ENCODE measurements at regions not wholly inside any gene's neighbourhood (a gene's known extent, or its start where the extent isn't known, plus 50 kb on each side); places are given as distances from the start of the nearest gene placed in this dataset.

DNA sequence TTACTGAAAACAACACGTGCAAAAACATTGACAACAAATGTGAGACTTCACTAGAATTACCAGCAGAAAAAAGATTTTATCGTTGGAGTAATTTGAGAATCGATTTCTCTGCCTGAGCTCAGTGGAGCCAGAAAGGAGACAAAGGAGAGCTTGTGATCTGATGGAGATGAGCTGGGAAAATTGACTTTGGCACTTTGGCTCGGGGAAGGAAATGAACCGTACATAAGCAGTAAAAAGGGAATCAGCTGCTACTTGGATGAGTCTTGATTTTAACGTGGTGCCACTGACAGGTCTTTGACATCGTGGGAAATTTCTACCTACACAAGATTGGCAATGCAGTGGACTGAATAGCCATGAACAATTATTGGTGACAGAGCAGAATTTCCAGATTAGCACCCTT lies 244.7 kb upstream of the RPS23 start:
- H3K9me3 ChIP-seq (ENCODE audit: control insufficient read depth in 1 of 2, insufficient read depth in 1 of 2, low read depth in 1 of 2, low read length in 2 of 2): no peaks in the 10 kb centered on the region
- TF ChIP-seq ZNF274 (IDR thresholded peaks at IDR 0.05; ENCODE audit: low read depth, low read length) (no peak), CBX3 (IDR thresholded peaks at IDR 0.05; ENCODE audit: low read depth) (no peak), POLR2AphosphoS5 (IDR thresholded peaks at IDR 0.05; ENCODE audit: low read depth, low read length) (no peak), YY1 (IDR thresholded peaks at IDR 0.05; ENCODE audit: extremely low read depth, insufficient replicate concordance, low read depth, low read length) (no peak), POLR2A (IDR thresholded peaks at IDR 0.05; ENCODE audit: borderline replicate concordance, extremely low read depth, insufficient read depth, insufficient read length) (no peak), ZFX (IDR thresholded peaks at IDR 0.05) (no peak), SRF (IDR thresholded peaks at IDR 0.05; ENCODE audit: low read depth) (no peak), JUND (IDR thresholded peaks at IDR 0.05) (no peak), EGR1 (IDR thresholded peaks at IDR 0.05; ENCODE audit: low read depth) (no peak), CEBPB (IDR thresholded peaks at IDR 0.05; ENCODE audit: low read depth) (no peak), EZH2 (IDR thresholded peaks at IDR 0.05) (no peak), EZH2phosphoT487 (IDR thresholded peaks at IDR 0.05; ENCODE audit: borderline replicate concordance) (no peak), TCF7L2 (IDR thresholded peaks at IDR 0.05; ENCODE audit: borderline replicate concordance, extremely low read depth, insufficient read depth, insufficient read length) (no peak), FOSL1 (IDR thresholded peaks at IDR 0.05; ENCODE audit: low read depth) (no peak), RAD21 (IDR thresholded peaks at IDR 0.05; ENCODE audit: low read depth) (no peak), SIN3A (IDR thresholded peaks at IDR 0.05; ENCODE audit: low read depth) (no peak)
- TF ChIP-seq, protein P1, sequence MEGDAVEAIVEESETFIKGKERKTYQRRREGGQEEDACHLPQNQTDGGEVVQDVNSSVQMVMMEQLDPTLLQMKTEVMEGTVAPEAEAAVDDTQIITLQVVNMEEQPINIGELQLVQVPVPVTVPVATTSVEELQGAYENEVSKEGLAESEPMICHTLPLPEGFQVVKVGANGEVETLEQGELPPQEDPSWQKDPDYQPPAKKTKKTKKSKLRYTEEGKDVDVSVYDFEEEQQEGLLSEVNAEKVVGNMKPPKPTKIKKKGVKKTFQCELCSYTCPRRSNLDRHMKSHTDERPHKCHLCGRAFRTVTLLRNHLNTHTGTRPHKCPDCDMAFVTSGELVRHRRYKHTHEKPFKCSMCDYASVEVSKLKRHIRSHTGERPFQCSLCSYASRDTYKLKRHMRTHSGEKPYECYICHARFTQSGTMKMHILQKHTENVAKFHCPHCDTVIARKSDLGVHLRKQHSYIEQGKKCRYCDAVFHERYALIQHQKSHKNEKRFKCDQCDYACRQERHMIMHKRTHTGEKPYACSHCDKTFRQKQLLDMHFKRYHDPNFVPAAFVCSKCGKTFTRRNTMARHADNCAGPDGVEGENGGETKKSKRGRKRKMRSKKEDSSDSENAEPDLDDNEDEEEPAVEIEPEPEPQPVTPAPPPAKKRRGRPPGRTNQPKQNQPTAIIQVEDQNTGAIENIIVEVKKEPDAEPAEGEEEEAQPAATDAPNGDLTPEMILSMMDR (IDR thresholded peaks at IDR 0.05 in 2 of 3, conservative IDR thresholded peaks at IDR 0.05 in 1 of 3; ENCODE audit: borderline replicate concordance in 1 of 3, insufficient read depth in 1 of 3, low read depth in 2 of 3, low read length in 2 of 3): no peak
- TF ChIP-seq, protein P2, sequence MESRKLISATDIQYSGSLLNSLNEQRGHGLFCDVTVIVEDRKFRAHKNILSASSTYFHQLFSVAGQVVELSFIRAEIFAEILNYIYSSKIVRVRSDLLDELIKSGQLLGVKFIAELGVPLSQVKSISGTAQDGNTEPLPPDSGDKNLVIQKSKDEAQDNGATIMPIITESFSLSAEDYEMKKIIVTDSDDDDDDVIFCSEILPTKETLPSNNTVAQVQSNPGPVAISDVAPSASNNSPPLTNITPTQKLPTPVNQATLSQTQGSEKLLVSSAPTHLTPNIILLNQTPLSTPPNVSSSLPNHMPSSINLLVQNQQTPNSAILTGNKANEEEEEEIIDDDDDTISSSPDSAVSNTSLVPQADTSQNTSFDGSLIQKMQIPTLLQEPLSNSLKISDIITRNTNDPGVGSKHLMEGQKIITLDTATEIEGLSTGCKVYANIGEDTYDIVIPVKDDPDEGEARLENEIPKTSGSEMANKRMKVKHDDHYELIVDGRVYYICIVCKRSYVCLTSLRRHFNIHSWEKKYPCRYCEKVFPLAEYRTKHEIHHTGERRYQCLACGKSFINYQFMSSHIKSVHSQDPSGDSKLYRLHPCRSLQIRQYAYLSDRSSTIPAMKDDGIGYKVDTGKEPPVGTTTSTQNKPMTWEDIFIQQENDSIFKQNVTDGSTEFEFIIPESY (IDR thresholded peaks at IDR 0.05; ENCODE audit: extremely low read depth, insufficient replicate concordance, low read length): no peak
- TF ChIP-seq, protein P3, sequence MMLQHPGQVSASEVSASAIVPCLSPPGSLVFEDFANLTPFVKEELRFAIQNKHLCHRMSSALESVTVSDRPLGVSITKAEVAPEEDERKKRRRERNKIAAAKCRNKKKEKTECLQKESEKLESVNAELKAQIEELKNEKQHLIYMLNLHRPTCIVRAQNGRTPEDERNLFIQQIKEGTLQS (IDR thresholded peaks at IDR 0.05): no peak
- TF ChIP-seq, protein P4, sequence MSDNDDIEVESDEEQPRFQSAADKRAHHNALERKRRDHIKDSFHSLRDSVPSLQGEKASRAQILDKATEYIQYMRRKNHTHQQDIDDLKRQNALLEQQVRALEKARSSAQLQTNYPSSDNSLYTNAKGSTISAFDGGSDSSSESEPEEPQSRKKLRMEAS (IDR thresholded peaks at IDR 0.05): no peak
- H3K27me3 ChIP-seq (ENCODE audit: insufficient read depth, low read length): no peaks in the 10 kb centered on the region
- H2AFZ ChIP-seq (ENCODE audit: low read depth, low read length, poor library complexity, severe bottlenecking): no peak overlapping the region
- no peaks in the 10 kb centered on the region for H3K36me3 ChIP-seq (ENCODE audit: control insufficient read depth in 1 of 2, insufficient read depth in 2 of 2, low read length in 2 of 2)
- BruUV-seq (replicated peaks): no TSS peak
- no peak for DNase-seq (ENCODE audit: low read depth, low spot score)
- CTCF ChIA-PET: no interaction called here
- intact Hi-C loops (cut with micrococcal nuclease): no loop called here
- no peaks in the 10 kb centered on the region for H3K9me2 ChIP-seq (ENCODE audit: insufficient read depth)
- RAD21 ChIA-PET (ENCODE audit: low non-redundant PET in 1 of 2, low total read pairs in 2 of 2, uncharacterized antibody in 2 of 2, unreplicated experiment in 2 of 2): no interaction called here
- no peaks in the 10 kb centered on the region for H3K4me1 ChIP-seq (ENCODE audit: control insufficient read depth in 1 of 2, insufficient read depth in 2 of 2, low read length in 2 of 2)
- POLR2A ChIA-PET: no interaction called here
- H3K9ac ChIP-seq (ENCODE audit: low read length): no peak overlapping the region
- no peak overlapping the region for H3K27ac ChIP-seq (ENCODE audit: low read depth, low read length)
- H4K20me1 ChIP-seq (ENCODE audit: insufficient read depth): no peaks in the 10 kb centered on the region
- ATAC-seq: no peak
- H3K4me2 ChIP-seq (ENCODE audit: low read length): no peak overlapping the region
- H3K4me3 ChIP-seq (replicated peaks in 1 of 2; ENCODE audit: low read depth in 1 of 2, low read length in 2 of 2): no peak overlapping the region
- no peaks in the 10 kb centered on the region; the same call in 1 of the 2 replicates for H3K79me2 ChIP-seq (ENCODE audit: insufficient read depth, low read length)
